ENCODE measurements at regions not wholly inside any gene's neighbourhood (a gene's known extent, or its start where the extent isn't known, plus 50 kb on each side); places are given as distances from the start of the nearest gene placed in this dataset.

GRCh38 chr2:12177455-12178288 lies 431.2 kb downstream of the LPIN1 start:
- no peak for DNase-seq

- no peak for DNase-seq
These were observed 432.1 kb downstream of the LPIN1 start for GRCh38 chr2:12178289-12179080.

- DNase-seq, result no peak
These were observed 433.6 kb downstream of the LPIN1 start for GRCh38 chr2:12180031-12180430.

- no peak for DNase-seq
These were observed 436.7 kb downstream of the LPIN1 start for GRCh38 chr2:12183032-12183645.

GRCh38 chr2:12192762-12193161 lies 446.3 kb downstream of the LPIN1 start:
- no peak for DNase-seq

- DNase-seq, result no peak
These were observed 448.5 kb downstream of the LPIN1 start for GRCh38 chr2:12194968-12195367.

- DNase-seq, result no peak
These were observed 450.1 kb downstream of the LPIN1 start for GRCh38 chr2:12196495-12196894.

- DNase-seq, result no peak
These were observed 450.7 kb downstream of the LPIN1 start for GRCh38 chr2:12197133-12197532.

- DNase-seq, result no peak
These were observed 453.2 kb downstream of the LPIN1 start for GRCh38 chr2:12199491-12200211.

- no peak for DNase-seq
These were observed 454.9 kb downstream of the LPIN1 start for GRCh38 chr2:12201369-12201768.

GRCh38 chr2:12202313-12203075 lies 456.1 kb downstream of the LPIN1 start:
- DNase-seq, result no peak

- no peak for DNase-seq
These were observed 457.1 kb downstream of the LPIN1 start for GRCh38 chr2:12203528-12203927.

- no peak for DNase-seq
These were observed 458.7 kb downstream of the LPIN1 start for GRCh38 chr2:12205086-12205485.

- DNase-seq, result no peak
These were observed 461.1 kb downstream of the LPIN1 start for GRCh38 chr2:12207491-12207890.

GRCh38 chr2:12210016-12210933 lies 463.8 kb downstream of the LPIN1 start:
- no peak for DNase-seq

GRCh38 chr2:12211326-12212175 lies 465.1 kb downstream of the LPIN1 start:
- DNase-seq, result no peak

GRCh38 chr2:12212841-12213597 lies 466.6 kb downstream of the LPIN1 start:
- no peak for DNase-seq

- DNase-seq, result no peak
These were observed 470.7 kb downstream of the LPIN1 start for GRCh38 chr2:12217175-12217574.

- no peak for DNase-seq
These were observed 473.3 kb downstream of the LPIN1 start for GRCh38 chr2:12219761-12220160.

Data from activated CD8-positive, alpha-beta memory T cell treated with anti-CD3 and anti-CD28 coated beads, Interleukin-2, amount 50 U/mL, for 4 hours (primary cell).